IgD-negative memory B cell (primary cell): ENCODE measurements at regions not wholly inside any gene's neighbourhood (a gene's known extent, or its start where the extent isn't known, plus 50 kb on each side); places are given as distances from the start of the nearest gene placed in this dataset.

Experiments
- H3K27ac Mint-ChIP-seq, 3 donors: one replicate each; pipeline ENCODE4 v1.8.0; 2020 to 2022; ENCODE audit warnings: mild to moderate bottlenecking in 3 of 3, mixed read lengths in 3 of 3, moderate library complexity in 1 of 3
- H3K27me3 Mint-ChIP-seq: one replicate; pipeline ENCODE4 v1.8.0; 2021; ENCODE audit warnings: mixed read lengths
- H3K36me3 Mint-ChIP-seq: one replicate; pipeline ENCODE4 v1.8.0; 2020; ENCODE audit warnings: mild to moderate bottlenecking, mixed read lengths
- H3K4me1 Mint-ChIP-seq, 3 donors: one replicate each; pipeline ENCODE4 v1.8.0; 2020 to 2022; ENCODE audit warnings: mixed read lengths in 3 of 3, mild to moderate bottlenecking in 1 of 3
- H3K4me3 Mint-ChIP-seq, 4 donors: one replicate each; pipeline ENCODE4 v1.8.0; 2020 to 2022; ENCODE audit warnings: mild to moderate bottlenecking in 4 of 4, mixed read lengths in 4 of 4, moderate library complexity in 3 of 4
- H3K9me3 Mint-ChIP-seq, 3 donors: one replicate each; pipeline ENCODE4 v1.8.0; 2020 to 2021; ENCODE audit warnings: mixed read lengths in 3 of 3, mild to moderate bottlenecking in 1 of 3

DNA sequence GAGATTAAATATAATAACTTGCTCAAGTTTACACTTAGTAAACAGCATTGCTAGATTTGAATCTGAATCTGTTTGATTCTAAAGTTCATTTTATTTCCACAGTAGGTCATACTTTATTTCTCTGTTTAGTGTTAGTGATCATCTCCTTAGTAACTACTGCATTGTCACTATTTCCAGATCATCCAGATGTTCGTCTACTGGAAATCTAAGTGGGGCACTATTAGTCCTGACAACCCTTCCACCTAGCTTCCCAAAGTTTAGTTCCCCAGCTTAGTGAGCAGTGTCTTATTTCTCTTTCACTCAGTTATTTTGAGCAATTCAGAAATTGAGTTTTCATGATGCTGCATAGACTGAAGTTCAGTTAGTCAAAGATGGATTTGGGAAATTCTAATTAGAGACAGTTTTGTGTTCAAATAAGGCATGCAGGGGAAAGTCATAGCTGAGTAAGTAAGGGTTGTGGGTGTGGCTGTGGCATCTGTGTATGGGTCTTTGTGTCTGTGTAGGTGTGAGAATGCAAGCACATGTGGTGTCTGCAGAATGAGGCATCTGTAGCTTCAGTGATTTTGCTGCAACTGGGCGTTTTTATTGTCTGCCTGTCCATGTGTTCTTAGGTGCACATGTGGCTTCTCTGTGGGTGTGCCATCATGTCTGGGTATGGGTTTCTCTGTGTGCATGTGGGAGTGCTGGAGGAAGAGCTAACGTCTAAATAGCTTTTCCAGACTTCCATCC lies 107.3 kb downstream of the NTMT2 start:
- Mint-ChIP-seq H3K27ac (no peak overlapping the region), H3K4me1 (no peaks in the 10 kb centered on the region), H3K27me3 (no peaks in the 10 kb centered on the region), H3K9me3 (peaks cover 2 to 7% (median 5%) of the 10 kb centered on the region in 3 donors), H3K4me3 (no peak overlapping the region), H3K36me3 (no peaks in the 10 kb centered on the region)

DNA sequence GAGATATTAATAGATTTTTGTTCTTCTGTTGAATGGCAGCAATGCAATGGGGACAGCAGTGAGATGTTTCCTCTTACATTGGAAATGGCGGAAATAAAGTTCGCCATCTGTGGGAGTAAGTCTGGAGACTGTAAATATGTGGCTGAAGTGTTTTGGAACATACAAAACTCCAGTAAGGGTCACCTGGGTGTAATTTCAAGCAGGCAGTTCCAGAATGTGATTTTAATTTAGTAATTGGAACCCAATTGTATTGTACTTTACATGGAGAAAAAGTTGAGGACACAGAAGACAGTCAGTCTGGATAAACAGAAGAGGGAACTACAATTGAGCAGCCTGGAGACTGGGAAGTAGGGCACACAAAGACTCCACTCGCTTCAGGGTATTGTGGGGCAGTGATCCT lies 108.6 kb downstream of the NTMT2 start:
- Mint-ChIP-seq H3K4me3 (no peak overlapping the region), H3K27me3 (no peaks in the 10 kb centered on the region), H3K4me1 (no peaks in the 10 kb centered on the region), H3K36me3 (no peaks in the 10 kb centered on the region), H3K27ac (no peak overlapping the region), H3K9me3 (peaks cover 2 to 7% (median 2%) of the 10 kb centered on the region in 3 donors)

DNA sequence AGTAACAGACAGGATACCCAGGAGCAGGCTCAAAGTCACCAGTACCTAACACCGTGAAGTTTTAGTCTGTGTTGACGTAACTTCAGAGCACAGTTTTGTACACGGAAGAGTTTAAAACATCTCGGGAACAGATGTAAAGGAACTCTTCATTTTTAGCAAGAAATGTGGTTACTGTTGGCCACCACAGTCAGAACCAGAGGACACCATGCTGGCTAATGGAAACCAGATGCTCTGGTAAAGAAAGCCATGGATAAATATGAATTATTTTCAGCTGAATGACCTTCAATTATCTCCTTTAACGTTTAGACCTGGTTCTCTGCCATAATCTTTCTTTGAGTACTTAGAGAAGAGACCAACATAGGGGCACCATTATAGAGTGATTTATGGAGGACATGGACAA lies 115.9 kb downstream of the NTMT2 start:
- H3K9me3 Mint-ChIP-seq = peaks cover 0 to 2% (median 2%) of the 10 kb centered on the region in 3 donors
- H3K27me3 Mint-ChIP-seq = peaks cover 4% of the 10 kb centered on the region
- H3K4me1 Mint-ChIP-seq = no peaks in the 10 kb centered on the region
- no peak overlapping the region for H3K27ac Mint-ChIP-seq
- H3K4me3 Mint-ChIP-seq = no peak overlapping the region
- H3K36me3 Mint-ChIP-seq = no peaks in the 10 kb centered on the region

DNA sequence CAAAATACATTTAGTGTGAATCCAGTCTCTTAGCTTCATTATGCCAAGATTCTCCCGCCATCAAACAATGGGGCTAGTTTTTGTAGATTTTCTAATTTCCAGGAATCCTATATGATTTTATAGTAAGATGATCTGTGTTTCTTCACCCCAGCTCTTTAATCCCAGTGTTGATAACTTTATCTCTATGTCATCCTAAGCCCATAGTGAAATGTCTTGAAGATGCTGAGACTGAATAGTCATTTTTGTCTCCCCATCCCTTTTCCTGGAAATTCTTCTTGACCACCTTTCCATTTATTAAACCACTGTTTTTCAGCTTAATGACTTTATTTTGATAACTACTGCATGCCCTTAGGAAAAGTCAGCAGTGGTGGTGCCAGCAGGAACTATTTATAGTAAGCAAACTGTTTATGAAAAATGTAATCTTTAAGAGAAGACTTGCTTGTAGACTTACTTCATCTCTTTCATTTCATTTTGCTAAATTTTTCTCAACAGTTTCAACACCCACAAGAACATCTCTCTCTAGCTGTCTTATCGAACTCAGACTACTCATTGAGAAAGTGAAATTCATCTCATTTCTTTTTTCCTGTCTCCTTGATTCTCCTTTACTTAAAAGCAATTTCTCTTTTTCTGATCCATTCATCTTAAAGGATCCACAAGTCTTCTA lies 116.6 kb downstream of the NTMT2 start:
- Mint-ChIP-seq H3K27ac (no peak overlapping the region), H3K4me1 (no peaks in the 10 kb centered on the region), H3K36me3 (no peaks in the 10 kb centered on the region), H3K4me3 (no peak overlapping the region), H3K27me3 (peaks cover 4% of the 10 kb centered on the region), H3K9me3 (no peaks in the 10 kb centered on the region)

DNA sequence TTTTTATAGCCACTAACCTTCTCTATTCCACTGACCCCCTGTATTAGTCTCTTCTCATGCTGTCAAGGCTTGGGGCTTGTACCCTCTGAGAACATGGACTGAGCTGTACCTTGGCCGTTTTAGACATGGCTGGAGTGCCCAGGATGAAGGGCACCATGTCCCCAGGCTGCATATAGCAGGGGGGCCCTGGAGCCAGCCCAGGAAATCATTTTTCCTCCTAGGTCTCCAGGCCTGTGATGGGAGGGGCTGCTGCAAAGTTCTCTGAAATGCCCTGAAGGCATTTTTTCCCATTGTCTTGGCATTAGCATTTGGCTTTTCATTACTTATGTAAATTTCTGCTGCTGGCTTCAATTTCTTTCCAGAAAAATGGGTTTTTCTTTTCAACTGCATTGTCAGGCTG lies 119.5 kb downstream of the NTMT2 start:
- Mint-ChIP-seq H3K27ac (no peak overlapping the region), H3K9me3 (no peaks in the 10 kb centered on the region), H3K36me3 (no peaks in the 10 kb centered on the region), H3K4me3 (no peak overlapping the region), H3K4me1 (no peaks in the 10 kb centered on the region), H3K27me3 (peaks cover 4% of the 10 kb centered on the region)

DNA sequence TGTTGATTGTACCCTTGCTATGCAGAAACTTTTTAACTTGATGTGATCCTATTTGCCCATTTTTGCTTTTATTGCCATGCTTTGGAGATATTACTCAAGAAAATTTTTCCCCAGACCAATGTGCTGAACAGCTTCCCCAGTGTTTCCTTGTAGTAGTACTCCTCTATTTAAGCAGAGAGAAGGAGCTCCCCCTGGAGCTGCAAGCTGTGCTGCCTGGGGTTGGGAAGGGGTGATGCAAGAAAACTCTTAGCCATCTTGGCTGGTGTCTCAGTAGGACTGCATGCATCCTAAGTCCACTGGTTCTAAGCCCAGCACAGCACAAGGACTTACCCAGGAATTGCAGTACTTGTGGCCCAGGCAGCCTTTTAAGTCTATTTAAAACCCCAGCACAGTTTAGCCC lies 121.6 kb downstream of the NTMT2 start:
- Mint-ChIP-seq H3K9me3 (no peaks in the 10 kb centered on the region), H3K27me3 (peaks cover 2% of the 10 kb centered on the region), H3K27ac (no peak overlapping the region), H3K4me3 (no peak overlapping the region), H3K36me3 (no peaks in the 10 kb centered on the region), H3K4me1 (no peaks in the 10 kb centered on the region)

DNA sequence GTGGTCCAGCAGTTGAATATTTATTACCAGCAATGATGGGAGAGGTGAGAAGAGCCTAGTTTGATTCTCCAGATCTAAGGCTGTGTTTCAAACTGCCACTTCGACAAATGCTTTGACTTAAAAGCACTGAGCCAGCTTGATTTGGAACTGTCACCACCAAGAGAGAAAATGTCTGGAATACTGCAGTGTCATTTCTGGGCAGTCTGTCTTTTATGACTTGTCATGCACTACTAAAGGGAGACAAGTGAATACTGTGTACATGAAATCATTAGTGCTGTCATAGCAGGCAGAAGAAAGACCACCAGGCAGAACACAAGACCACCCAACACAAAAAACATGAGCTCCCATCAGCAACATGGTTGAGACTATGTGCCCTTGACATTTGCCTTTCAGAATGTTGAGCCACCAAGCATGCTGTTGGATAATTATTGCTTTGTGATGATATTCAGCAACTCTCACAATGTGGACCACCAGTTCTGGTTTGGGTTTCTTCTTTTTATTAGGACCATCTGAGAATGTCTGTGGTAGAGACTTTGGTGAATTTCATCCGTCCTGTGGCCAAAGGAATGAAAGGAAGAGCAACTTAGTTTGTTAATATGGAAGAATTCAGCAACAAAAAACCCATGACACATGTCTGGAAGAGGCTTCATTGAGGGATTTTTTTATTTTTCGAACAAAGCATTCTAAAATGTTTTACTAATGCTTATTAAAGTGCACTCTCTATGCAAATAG lies 125.8 kb downstream of the NTMT2 start:
- Mint-ChIP-seq H3K4me1 (no peaks in the 10 kb centered on the region), H3K27ac (no peak overlapping the region), H3K27me3 (peaks cover 7% of the 10 kb centered on the region), H3K9me3 (no peaks in the 10 kb centered on the region), H3K4me3 (no peak overlapping the region), H3K36me3 (no peaks in the 10 kb centered on the region)

DNA sequence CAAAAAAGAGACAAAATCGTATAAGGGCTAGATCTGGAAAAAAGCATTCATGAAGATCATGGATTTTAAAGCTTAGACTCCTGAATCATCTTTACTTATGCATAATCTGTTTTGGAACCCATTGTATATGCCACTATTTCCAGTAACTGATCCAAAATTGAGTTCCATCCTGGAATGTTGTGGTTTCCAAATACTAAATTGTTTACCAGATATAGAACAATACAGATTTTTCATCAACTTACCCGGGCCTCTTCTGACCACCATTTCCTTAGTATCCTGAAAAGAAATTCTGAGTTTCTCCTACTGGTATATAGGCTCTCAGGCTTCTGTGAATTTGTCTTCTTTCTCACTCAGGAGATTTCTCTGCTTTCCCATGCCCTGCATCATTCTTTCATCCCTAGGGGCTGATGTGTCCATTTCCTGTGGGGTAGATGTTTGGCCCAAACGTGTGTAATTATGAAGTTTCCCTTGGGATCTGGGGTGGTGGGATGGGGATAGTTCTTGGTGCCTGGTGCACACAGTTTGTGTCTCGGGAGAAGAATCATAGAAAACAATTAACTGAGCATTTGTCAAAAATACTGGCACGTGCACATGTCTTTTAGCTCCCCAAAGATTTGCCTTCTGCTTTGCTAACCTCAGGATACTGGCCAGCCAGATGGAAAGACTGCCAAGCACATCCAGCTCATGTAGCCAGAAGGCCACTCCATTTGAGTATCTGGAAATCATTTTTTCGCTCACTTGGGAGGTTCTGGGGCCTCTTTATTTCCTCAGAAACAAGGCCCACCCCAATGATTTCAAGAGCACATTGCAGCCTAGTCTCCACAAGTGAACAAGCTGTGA lies 127.8 kb downstream of the NTMT2 start:
- Mint-ChIP-seq H3K36me3 (no peaks in the 10 kb centered on the region), H3K27ac (no peak overlapping the region), H3K9me3 (no peaks in the 10 kb centered on the region), H3K27me3 (peaks cover 10% of the 10 kb centered on the region), H3K4me1 (no peaks in the 10 kb centered on the region), H3K4me3 (no peak overlapping the region)

DNA sequence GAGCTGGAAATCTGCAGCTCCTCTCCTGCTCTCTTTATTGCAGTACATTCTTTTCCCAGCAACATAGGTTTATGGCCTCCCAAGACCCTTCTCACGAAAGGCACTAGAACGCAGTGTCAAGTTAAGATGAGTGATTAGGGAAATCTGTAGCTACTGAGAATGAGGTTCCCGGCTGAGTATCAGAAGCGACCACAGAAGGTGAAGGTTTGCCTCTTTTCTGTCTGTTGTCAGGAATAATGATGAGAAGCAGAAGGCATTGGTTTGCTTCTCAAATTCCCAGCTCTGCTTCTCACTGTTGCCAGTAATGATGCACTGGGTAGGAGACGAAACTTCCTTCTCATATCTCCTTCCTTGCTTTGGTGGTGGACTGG lies 128.4 kb downstream of the NTMT2 start:
- Mint-ChIP-seq H3K4me3 (no peak overlapping the region), H3K9me3 (peaks cover 0 to 4% (median 3%) of the 10 kb centered on the region in 3 donors), H3K4me1 (no peaks in the 10 kb centered on the region), H3K27ac (no peak overlapping the region), H3K36me3 (no peaks in the 10 kb centered on the region), H3K27me3 (peaks cover 12% of the 10 kb centered on the region)

DNA sequence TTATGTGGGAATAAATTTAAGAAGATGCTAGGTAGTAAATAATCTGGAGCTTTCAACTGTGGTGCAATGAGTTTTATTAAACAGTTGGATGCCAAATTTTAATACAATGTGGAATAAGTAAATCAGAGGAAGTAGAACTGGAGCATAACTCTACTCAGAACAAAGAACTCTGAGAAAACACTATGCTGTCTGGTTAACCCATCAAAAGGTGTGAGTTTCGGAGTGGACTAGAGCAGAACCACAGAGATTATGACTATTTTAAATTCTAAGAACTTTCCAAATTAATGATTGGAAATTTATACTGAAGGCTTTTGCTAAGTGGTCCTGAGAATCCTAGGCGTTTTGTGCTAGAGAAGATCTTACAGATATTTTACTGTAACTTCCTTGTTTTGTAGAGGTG lies 132.2 kb downstream of the NTMT2 start:
- Mint-ChIP-seq H3K4me1 (no peaks in the 10 kb centered on the region), H3K27ac (no peak overlapping the region), H3K27me3 (peaks cover 11% of the 10 kb centered on the region), H3K36me3 (no peaks in the 10 kb centered on the region), H3K4me3 (no peak overlapping the region), H3K9me3 (peaks cover 0 to 5% (median 3%) of the 10 kb centered on the region in 3 donors)

DNA sequence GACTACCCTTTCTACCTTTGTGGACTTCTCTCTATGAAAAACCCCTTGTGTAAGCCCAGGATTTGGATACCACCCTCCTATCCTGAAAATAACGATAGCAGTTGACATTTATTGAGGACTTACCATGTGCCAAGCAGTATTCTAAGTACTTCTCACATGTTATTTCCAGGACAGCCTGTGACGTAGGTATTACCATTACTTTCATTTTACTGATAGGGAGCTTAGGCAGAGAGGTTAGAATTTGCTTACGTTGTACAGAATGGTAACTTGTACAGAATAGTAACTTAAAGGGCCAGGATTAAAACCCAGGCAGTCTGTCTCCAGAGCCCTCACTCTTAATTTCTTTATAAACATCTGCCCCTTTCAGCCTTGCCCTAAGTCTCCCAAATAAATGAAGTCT lies 138.3 kb downstream of the NTMT2 start:
- Mint-ChIP-seq H3K36me3 (no peaks in the 10 kb centered on the region), H3K27me3 (peaks cover under 1% of the 10 kb centered on the region), H3K27ac (no peak overlapping the region), H3K4me1 (no peaks in the 10 kb centered on the region), H3K4me3 (no peak overlapping the region), H3K9me3 (peaks cover 0 to 4% (median 1%) of the 10 kb centered on the region in 3 donors)

DNA sequence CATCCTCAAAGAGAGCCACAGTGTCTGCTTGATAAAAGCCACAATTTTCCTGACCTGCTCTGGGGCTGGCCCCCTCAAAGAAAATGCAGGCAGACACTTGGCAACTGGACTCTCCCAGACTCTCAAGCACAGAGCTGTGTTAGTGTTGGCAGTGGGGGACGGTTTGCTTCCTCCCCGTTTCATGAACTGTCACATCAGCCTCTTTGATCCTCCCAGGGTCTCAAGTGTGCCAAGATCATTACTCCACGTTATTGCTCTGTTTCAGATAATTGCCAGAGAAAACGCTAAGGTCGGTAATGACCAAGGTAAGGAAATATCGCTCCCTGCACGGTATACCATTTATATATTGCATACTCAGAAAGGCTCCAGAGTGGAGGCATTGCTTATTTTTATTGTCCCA lies 138.8 kb downstream of the NTMT2 start:
- Mint-ChIP-seq H3K36me3 (no peaks in the 10 kb centered on the region), H3K9me3 (peaks cover 0 to 3% (median 2%) of the 10 kb centered on the region in 3 donors), H3K4me1 (no peaks in the 10 kb centered on the region), H3K27ac (no peak overlapping the region), H3K27me3 (no peaks in the 10 kb centered on the region), H3K4me3 (no peak overlapping the region)

DNA sequence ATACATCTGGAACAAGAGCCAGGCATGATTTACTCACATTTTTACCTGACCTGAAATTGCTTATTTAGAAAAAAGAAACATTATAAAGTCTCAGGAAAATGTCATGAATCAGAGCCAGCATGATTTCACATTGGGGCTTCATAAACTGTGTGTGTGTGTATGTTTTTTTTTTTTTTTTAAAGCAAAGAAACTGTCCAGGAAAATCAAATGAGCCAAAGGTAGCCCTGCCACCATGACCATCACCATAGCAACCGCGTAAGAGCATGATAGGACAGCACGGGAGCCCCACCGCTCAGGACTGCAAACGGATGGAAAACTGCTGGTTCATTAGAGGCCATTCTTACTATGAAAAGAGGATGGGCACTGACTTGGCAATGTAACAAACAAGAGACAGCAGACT lies 139.2 kb downstream of the NTMT2 start:
- no peaks in the 10 kb centered on the region for H3K4me1 Mint-ChIP-seq
- H3K36me3 Mint-ChIP-seq = peaks cover 2% of the 10 kb centered on the region
- H3K9me3 Mint-ChIP-seq = peaks cover 0 to 4% (median 2%) of the 10 kb centered on the region in 3 donors
- H3K27me3 Mint-ChIP-seq = no peaks in the 10 kb centered on the region
- H3K27ac Mint-ChIP-seq = no peak overlapping the region
- H3K4me3 Mint-ChIP-seq = no peak overlapping the region

DNA sequence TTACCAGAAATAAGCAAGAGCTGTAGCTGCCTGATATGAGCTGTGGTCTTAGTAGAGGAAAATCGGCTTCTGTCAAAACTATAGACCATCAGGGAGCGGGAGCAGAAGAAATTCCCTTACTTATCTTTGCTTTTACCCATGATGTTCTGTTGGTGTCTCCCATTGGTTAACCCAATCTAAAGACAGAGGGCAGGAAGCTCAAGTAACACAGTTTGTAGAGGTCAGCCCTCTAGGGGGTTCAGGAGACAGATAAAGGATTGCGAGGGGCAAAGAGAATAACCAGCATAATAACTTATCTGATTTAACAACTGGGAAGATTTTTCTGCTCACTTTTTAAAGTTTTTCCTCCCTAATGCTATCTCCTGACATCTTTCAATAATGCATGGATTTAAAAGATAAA lies 142.4 kb downstream of the NTMT2 start:
- Mint-ChIP-seq H3K36me3 (peaks cover 2% of the 10 kb centered on the region), H3K27ac (no peak overlapping the region), H3K9me3 (peaks cover 0 to 4% (median 2%) of the 10 kb centered on the region in 3 donors), H3K4me3 (no peak overlapping the region), H3K4me1 (no peaks in the 10 kb centered on the region), H3K27me3 (no peaks in the 10 kb centered on the region)

DNA sequence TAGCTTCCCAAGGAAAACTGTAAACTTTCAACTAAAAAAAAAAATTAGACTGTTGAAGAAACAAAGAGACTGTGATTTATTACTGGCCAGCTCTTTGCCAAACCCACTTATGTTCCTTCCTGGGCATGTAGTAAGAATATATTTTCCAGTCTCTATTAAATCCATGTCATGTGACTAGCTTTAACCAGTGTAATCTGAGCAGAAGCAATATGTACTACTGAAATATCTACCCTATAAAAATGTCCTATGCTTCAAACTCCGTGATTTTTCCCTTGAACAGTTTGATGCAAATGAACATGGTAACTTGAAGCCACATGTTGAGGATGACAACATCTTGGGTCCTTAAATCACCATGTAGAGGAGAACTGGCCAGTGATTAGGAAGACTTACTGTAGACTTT lies 144.5 kb downstream of the NTMT2 start:
- Mint-ChIP-seq H3K4me1 (no peaks in the 10 kb centered on the region), H3K36me3 (peaks cover 2% of the 10 kb centered on the region), H3K27me3 (no peaks in the 10 kb centered on the region), H3K4me3 (no peak overlapping the region), H3K27ac (no peak overlapping the region), H3K9me3 (peaks cover 0 to 4% (median 2%) of the 10 kb centered on the region in 3 donors)
